ENCODE measurements at regions not wholly inside any gene's neighbourhood (a gene's known extent, or its start where the extent isn't known, plus 50 kb on each side); places are given as distances from the start of the nearest gene placed in this dataset.

DNA sequence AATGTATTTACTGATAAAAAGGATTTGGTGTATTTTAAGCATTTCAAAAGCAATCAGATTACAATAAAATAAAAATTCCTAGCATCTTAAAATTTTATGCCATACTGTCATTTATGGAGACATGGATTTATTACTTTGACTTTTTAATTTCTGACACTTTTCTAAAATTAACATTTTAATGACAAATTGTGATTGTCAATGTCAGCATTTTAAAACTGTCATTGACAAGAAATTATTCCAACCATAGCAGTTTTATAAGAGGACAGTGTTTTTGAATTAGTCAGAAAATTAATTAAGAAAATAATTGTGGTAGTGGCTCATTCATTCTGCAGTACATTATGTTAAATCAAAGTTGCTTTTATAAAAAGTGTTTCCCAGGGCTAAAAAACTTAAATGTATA, 1954.4 kb downstream of the ARAP2 start:
- Histone ChIP-seq H3K27me3 (no peaks in the 10 kb centered on the region), H3K9me3 (no peaks in the 10 kb centered on the region), H3K36me3 (peaks cover 4% of the 10 kb centered on the region), H3K27ac (no peak overlapping the region), H3K4me3 (no peak overlapping the region), H3K4me1 (no peaks in the 10 kb centered on the region)
- DNase-seq (ENCODE audit: low spot score in 2 of 2) = no peak
- intact Hi-C loops (cut with DNase I; ENCODE audit: low total_unique reads) = no loop called here
- TF ChIP-seq, protein P1, sequence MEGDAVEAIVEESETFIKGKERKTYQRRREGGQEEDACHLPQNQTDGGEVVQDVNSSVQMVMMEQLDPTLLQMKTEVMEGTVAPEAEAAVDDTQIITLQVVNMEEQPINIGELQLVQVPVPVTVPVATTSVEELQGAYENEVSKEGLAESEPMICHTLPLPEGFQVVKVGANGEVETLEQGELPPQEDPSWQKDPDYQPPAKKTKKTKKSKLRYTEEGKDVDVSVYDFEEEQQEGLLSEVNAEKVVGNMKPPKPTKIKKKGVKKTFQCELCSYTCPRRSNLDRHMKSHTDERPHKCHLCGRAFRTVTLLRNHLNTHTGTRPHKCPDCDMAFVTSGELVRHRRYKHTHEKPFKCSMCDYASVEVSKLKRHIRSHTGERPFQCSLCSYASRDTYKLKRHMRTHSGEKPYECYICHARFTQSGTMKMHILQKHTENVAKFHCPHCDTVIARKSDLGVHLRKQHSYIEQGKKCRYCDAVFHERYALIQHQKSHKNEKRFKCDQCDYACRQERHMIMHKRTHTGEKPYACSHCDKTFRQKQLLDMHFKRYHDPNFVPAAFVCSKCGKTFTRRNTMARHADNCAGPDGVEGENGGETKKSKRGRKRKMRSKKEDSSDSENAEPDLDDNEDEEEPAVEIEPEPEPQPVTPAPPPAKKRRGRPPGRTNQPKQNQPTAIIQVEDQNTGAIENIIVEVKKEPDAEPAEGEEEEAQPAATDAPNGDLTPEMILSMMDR (IDR thresholded peaks at IDR 0.05) = no peak
- TF ChIP-seq POLR2AphosphoS5 (IDR thresholded peaks at IDR 0.05) (no peak), POLR2A (IDR thresholded peaks at IDR 0.05) (no peak)

DNA sequence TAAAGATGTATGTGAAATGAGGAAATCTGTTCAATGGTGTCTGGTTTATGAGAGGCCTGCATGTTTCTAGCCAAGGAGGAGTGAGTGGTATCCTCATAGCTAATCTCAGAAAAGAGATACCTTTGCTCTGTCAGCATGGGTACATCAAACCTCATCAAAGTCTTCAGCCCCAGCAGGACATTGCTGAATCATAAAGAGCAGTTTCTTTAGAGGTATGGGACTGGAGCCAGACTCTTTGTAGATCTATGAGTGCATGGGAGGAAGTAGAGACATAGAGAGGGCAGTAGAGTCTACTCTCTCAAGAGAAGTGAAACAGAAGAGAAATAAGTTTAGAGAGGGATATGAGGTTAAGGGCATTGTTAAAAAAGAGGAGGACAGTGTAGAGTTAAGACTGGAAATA, 1950.9 kb downstream of the ARAP2 start:
- no peaks in the 10 kb centered on the region for H3K9me3 ChIP-seq
- intact Hi-C loops (cut with DNase I; ENCODE audit: low total_unique reads) = no loop called here

DNA sequence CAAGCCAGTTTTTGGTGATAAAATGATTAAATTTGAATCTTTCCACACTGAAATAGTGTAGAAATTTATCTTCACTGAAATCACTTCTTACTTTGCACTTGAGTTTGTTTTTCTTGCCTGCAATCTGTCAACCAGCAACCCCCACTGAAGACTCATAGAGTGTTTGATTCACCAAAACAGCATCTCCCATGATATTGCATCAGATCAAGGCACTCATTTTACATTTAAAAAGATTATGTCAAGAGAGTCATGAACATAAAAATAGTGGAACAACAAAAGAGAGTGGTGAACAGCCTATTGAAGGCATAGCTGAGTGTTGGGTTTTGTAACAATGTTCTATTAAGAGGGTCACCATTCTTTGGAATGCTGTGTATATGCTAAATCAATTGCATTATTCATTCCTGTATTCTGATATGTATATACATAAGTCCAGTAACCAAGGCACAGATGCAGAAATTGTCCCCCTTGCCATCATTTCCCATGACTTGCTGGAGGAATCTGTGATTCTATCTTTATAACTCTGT, 1934.9 kb downstream of the ARAP2 start:
- no peaks in the 10 kb centered on the region for H3K4me1 ChIP-seq
- no peak overlapping the region for H3K4me3 ChIP-seq
- no peaks in the 10 kb centered on the region for H3K36me3 ChIP-seq
- TF ChIP-seq POLR2A (IDR thresholded peaks at IDR 0.05) (no peak), POLR2AphosphoS5 (IDR thresholded peaks at IDR 0.05) (no peak)
- TF ChIP-seq, protein P1 (IDR thresholded peaks at IDR 0.05) = no peak
- no peak overlapping the region for H3K27ac ChIP-seq
- H3K27me3 ChIP-seq = no peaks in the 10 kb centered on the region
- H3K9me3 ChIP-seq = no peaks in the 10 kb centered on the region
- intact Hi-C loops (cut with DNase I; ENCODE audit: low total_unique reads) = no loop called here
- no peak for DNase-seq (ENCODE audit: low spot score in 2 of 2)

More for the DNA sequence above, 1950.9 kb downstream of the ARAP2 start:
- no peaks in the 10 kb centered on the region for H3K27me3 ChIP-seq
- H3K27ac ChIP-seq = no peak overlapping the region
- no peaks in the 10 kb centered on the region for H3K4me1 ChIP-seq
- TF ChIP-seq, protein P1 (IDR thresholded peaks at IDR 0.05) = no peak
- TF ChIP-seq POLR2AphosphoS5 (IDR thresholded peaks at IDR 0.05) (no peak), POLR2A (IDR thresholded peaks at IDR 0.05) (no peak)
- no peak for DNase-seq (ENCODE audit: low spot score in 2 of 2)
- no peak overlapping the region for H3K4me3 ChIP-seq
- H3K36me3 ChIP-seq = no peaks in the 10 kb centered on the region

DNA sequence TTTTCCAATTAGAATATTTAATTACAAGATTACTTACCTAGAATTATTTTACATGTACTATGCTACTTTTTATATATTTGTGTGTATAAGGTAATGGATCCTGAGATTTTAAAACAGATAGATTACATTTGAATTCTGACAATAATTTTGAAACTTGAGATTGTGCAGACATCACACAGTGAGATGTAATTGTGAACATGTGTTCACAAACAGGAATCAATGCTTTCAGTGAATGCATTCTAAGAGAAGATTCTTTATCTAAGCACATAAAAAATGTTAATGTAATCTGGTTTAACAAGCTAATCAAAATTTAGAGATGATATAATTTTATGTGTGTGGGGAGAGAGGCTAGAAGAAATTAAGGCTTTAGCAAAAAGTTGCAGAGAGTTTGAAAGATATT, 1925.5 kb downstream of the ARAP2 start:
- H3K27ac ChIP-seq = no peak overlapping the region
- no peak overlapping the region for H3K4me3 ChIP-seq
- H3K36me3 ChIP-seq = no peaks in the 10 kb centered on the region
- no peak for TF ChIP-seq POLR2A (IDR thresholded peaks at IDR 0.05)
- TF ChIP-seq, protein P1 (IDR thresholded peaks at IDR 0.05) = no peak
- TF ChIP-seq POLR2AphosphoS5 (IDR thresholded peaks at IDR 0.05) = no peak
- no peaks in the 10 kb centered on the region for H3K9me3 ChIP-seq
- intact Hi-C loops (cut with DNase I; ENCODE audit: low total_unique reads) = no loop called here
- H3K27me3 ChIP-seq = no peaks in the 10 kb centered on the region
- no peaks in the 10 kb centered on the region for H3K4me1 ChIP-seq
- DNase-seq (ENCODE audit: low spot score in 2 of 2) = no peak

DNA sequence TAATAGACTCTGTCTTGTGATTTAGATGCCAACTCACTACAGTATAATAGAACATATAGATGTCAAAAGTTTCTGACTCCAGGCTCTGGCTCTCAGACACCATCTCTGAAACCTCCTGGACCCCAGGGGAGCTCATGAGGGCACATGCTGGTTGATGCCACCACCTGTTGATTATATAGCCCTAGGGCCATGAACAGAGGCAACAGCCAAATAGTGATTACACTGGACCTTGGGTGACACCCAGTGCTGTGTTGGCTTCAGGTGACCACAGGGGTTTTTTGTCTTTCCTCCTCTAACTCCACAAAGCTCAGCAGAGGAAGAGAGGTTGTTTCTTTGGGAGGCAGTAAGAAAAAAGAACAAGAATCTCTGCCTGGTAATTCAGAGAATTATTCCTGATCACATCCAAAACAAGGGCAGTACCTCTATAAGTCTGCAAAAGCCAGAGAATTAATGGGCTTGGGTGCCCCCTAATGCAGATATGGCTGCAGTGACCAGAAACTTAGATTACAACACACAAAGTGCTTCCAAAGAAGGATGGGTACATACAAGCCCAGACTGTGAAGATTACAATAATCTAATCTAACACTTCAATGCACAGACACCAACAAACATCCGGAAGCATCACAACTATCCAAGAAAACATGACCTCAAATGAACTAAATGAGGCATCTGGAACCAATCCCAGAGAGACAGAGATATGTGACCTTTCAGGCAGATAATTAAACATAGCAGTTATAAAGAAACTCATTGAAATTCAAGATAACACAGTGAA, 1920.6 kb downstream of the ARAP2 start:
- TF ChIP-seq, protein P1 (IDR thresholded peaks at IDR 0.05) = no peak
- TF ChIP-seq POLR2A (IDR thresholded peaks at IDR 0.05) (no peak), POLR2AphosphoS5 (IDR thresholded peaks at IDR 0.05) (no peak)
- intact Hi-C loops (cut with DNase I; ENCODE audit: low total_unique reads) = no loop called here
- no peak for DNase-seq (ENCODE audit: low spot score in 2 of 2)

More for the DNA sequence above, 1920.6 kb downstream of the ARAP2 start:
- Histone ChIP-seq H3K27ac (no peak overlapping the region), H3K9me3 (no peaks in the 10 kb centered on the region), H3K4me1 (no peaks in the 10 kb centered on the region), H3K27me3 (no peaks in the 10 kb centered on the region), H3K4me3 (no peak overlapping the region), H3K36me3 (no peaks in the 10 kb centered on the region)
